ENCODE measurements at regions not wholly inside any gene's neighbourhood (a gene's known extent, or its start where the extent isn't known, plus 50 kb on each side); places are given as distances from the start of the nearest gene placed in this dataset.

GRCh38 chr5:89996890-89997289 is 412.7 kb downstream of the CETN3 start:
- 89% methylated on average over 5 of the region's 5 CpGs for WGBS
- intact Hi-C loops (cut with DNase I), result no loop called here
- H3K9me3 ChIP-seq, result no peaks in the 10 kb centered on the region
- H3K36me3 ChIP-seq, result no peaks in the 10 kb centered on the region
- DNase-seq (ENCODE audit: extremely low spot score), result no peak
- no peak overlapping the region for H3K27ac ChIP-seq (replicated peaks in 1 of 4)
- no peak for TF ChIP-seq POLR2A (IDR thresholded peaks at IDR 0.05; ENCODE audit: low read depth)
- no peak for TF ChIP-seq EP300 (IDR thresholded peaks at IDR 0.05)
- TF ChIP-seq CTCF (IDR thresholded peaks at IDR 0.05), result no peak
- TF ChIP-seq POLR2AphosphoS5 (IDR thresholded peaks at IDR 0.05), result no peak
- H3K27me3 ChIP-seq, result no peaks in the 10 kb centered on the region
- no peaks in the 10 kb centered on the region for H3K4me1 ChIP-seq
- H3K4me3 ChIP-seq, result no peak overlapping the region

GRCh38 chr5:89996335-89996734 is 413.2 kb downstream of the CETN3 start:
- DNase-seq (ENCODE audit: extremely low spot score), result no peak
- no peak overlapping the region for H3K4me3 ChIP-seq
- H3K27me3 ChIP-seq, result no peaks in the 10 kb centered on the region
- no peaks in the 10 kb centered on the region for H3K36me3 ChIP-seq
- no peak for TF ChIP-seq POLR2AphosphoS5 (IDR thresholded peaks at IDR 0.05)
- TF ChIP-seq POLR2A (IDR thresholded peaks at IDR 0.05; ENCODE audit: low read depth), result no peak
- TF ChIP-seq CTCF (IDR thresholded peaks at IDR 0.05), result no peak
- TF ChIP-seq EP300 (IDR thresholded peaks at IDR 0.05), result no peak
- H3K9me3 ChIP-seq, result no peaks in the 10 kb centered on the region
- 63% methylated on average over 1 of the region's 1 CpG for WGBS
- intact Hi-C loops (cut with DNase I), result no loop called here
- no peak overlapping the region for H3K27ac ChIP-seq (replicated peaks in 1 of 4)
- no peaks in the 10 kb centered on the region for H3K4me1 ChIP-seq

GRCh38 chr5:89994266-89994665 is 415.3 kb downstream of the CETN3 start:
- intact Hi-C loops (cut with DNase I), result no loop called here
- Histone ChIP-seq H3K9me3 (no peaks in the 10 kb centered on the region), H3K27me3 (no peaks in the 10 kb centered on the region)

GRCh38 chr5:89992201-89992600 is 417.4 kb downstream of the CETN3 start:
- DNase-seq (ENCODE audit: extremely low spot score), result no peak
- no peak for TF ChIP-seq CTCF (IDR thresholded peaks at IDR 0.05)
- TF ChIP-seq POLR2AphosphoS5 (IDR thresholded peaks at IDR 0.05), result no peak
- TF ChIP-seq POLR2A (IDR thresholded peaks at IDR 0.05; ENCODE audit: low read depth), result no peak
- no peak for TF ChIP-seq EP300 (IDR thresholded peaks at IDR 0.05)
- H3K36me3 ChIP-seq, result no peaks in the 10 kb centered on the region
- no peaks in the 10 kb centered on the region for H3K9me3 ChIP-seq
- H3K4me1 ChIP-seq, result peaks cover 11 to 24% (median 24%) of the 10 kb centered on the region in 4 donors
- H3K27ac ChIP-seq (replicated peaks in 1 of 4), result no peak overlapping the region
- WGBS, result 93% methylated on average over 3 of the region's 3 CpGs
- intact Hi-C loops (cut with DNase I), result no loop called here
- no peak overlapping the region for H3K4me3 ChIP-seq
- no peaks in the 10 kb centered on the region for H3K27me3 ChIP-seq

More at GRCh38 chr5:89994266-89994665, 415.3 kb downstream of the CETN3 start:
- Histone ChIP-seq H3K4me3 (no peak overlapping the region), H3K27ac (replicated peaks in 1 of 4) (no peak overlapping the region), H3K4me1 (peaks cover 4 to 11% (median 10%) of the 10 kb centered on the region in 4 donors), H3K36me3 (no peaks in the 10 kb centered on the region)
- DNase-seq (ENCODE audit: extremely low spot score), result no peak
- TF ChIP-seq EP300 (IDR thresholded peaks at IDR 0.05) (no peak), POLR2AphosphoS5 (IDR thresholded peaks at IDR 0.05) (no peak), POLR2A (IDR thresholded peaks at IDR 0.05; ENCODE audit: low read depth) (no peak), CTCF (IDR thresholded peaks at IDR 0.05) (no peak)

GRCh38 chr5:89991592-89991991 is 418.0 kb downstream of the CETN3 start:
- H3K4me1 ChIP-seq, result peaks cover 11 to 24% (median 24%) of the 10 kb centered on the region in 4 donors
- no peak overlapping the region for H3K27ac ChIP-seq (replicated peaks in 1 of 4)
- DNase-seq (ENCODE audit: extremely low spot score), result no peak
- TF ChIP-seq CTCF (IDR thresholded peaks at IDR 0.05) (no peak), EP300 (IDR thresholded peaks at IDR 0.05) (no peak), POLR2A (IDR thresholded peaks at IDR 0.05; ENCODE audit: low read depth) (no peak), POLR2AphosphoS5 (IDR thresholded peaks at IDR 0.05) (no peak)
- intact Hi-C loops (cut with DNase I), result no loop called here
- no peaks in the 10 kb centered on the region for H3K9me3 ChIP-seq
- no peaks in the 10 kb centered on the region for H3K36me3 ChIP-seq
- WGBS, result 89% methylated on average over 2 of the region's 2 CpGs
- no peak overlapping the region for H3K4me3 ChIP-seq
- no peaks in the 10 kb centered on the region for H3K27me3 ChIP-seq

All from esophagus muscularis mucosa (tissue), 4 donors.